ENCODE measurements at regions not wholly inside any gene's neighbourhood (a gene's known extent, or its start where the extent isn't known, plus 50 kb on each side); places are given as distances from the start of the nearest gene placed in this dataset.

GRCh38 chr5:101440173-101440572 is 537.1 kb upstream of the ST8SIA4 start:
- Histone ChIP-seq H3K9me3 (no peaks in the 10 kb centered on the region), H3K27me3 (no peaks in the 10 kb centered on the region), H3K36me3 (no peaks in the 10 kb centered on the region), H3K4me1 (no peaks in the 10 kb centered on the region), H3K27ac (no peak overlapping the region), H3K4me3 (no peak overlapping the region)
- TF ChIP-seq POLR2A (IDR thresholded peaks at IDR 0.05) (no peak), CTCF (IDR thresholded peaks at IDR 0.05 in 4 of 5, conservative IDR thresholded peaks at IDR 0.05 in 1 of 5) (no peak)
- intact Hi-C loops (cut with DNase I; ENCODE audit: low total_unique reads), result no loop called here
- DNase-seq, result no peak
- in situ Hi-C loops (cut with MboI; ENCODE audit: low sequenced_read_pairs in 4 of 4), result no loop called here
- ATAC-seq, result no peak

GRCh38 chr5:101437351-101437750 is 534.3 kb upstream of the ST8SIA4 start:
- no peak overlapping the region for H3K27ac ChIP-seq
- intact Hi-C loops (cut with DNase I; ENCODE audit: low total_unique reads) (no loop called here), in situ Hi-C loops (cut with MboI; ENCODE audit: low sequenced_read_pairs in 4 of 4) (no loop called here)
- no peaks in the 10 kb centered on the region for H3K27me3 ChIP-seq
- H3K4me3 ChIP-seq, result no peak overlapping the region
- DNase-seq (no peak), ATAC-seq (no peak)
- H3K4me1 ChIP-seq, result no peaks in the 10 kb centered on the region
- H3K36me3 ChIP-seq, result no peaks in the 10 kb centered on the region
- TF ChIP-seq POLR2A (IDR thresholded peaks at IDR 0.05) (no peak), CTCF (IDR thresholded peaks at IDR 0.05 in 4 of 5, conservative IDR thresholded peaks at IDR 0.05 in 1 of 5) (no peak)
- H3K9me3 ChIP-seq, result no peaks in the 10 kb centered on the region

GRCh38 chr5:101435768-101436167 is 532.7 kb upstream of the ST8SIA4 start:
- intact Hi-C loops (cut with DNase I; ENCODE audit: low total_unique reads) (no loop called here), in situ Hi-C loops (cut with MboI; ENCODE audit: low sequenced_read_pairs in 4 of 4) (no loop called here)
- H3K36me3 ChIP-seq, result no peaks in the 10 kb centered on the region
- DNase-seq, result no peak
- H3K27me3 ChIP-seq, result no peaks in the 10 kb centered on the region
- no peak overlapping the region for H3K27ac ChIP-seq
- no peak for ATAC-seq
- no peaks in the 10 kb centered on the region for H3K9me3 ChIP-seq
- TF ChIP-seq POLR2A (IDR thresholded peaks at IDR 0.05) (no peak), CTCF (IDR thresholded peaks at IDR 0.05 in 4 of 5, conservative IDR thresholded peaks at IDR 0.05 in 1 of 5) (no peak)
- no peak overlapping the region for H3K4me3 ChIP-seq
- no peaks in the 10 kb centered on the region for H3K4me1 ChIP-seq

GRCh38 chr5:101431201-101431600 is 528.1 kb upstream of the ST8SIA4 start:
- no peak for TF ChIP-seq CTCF (IDR thresholded peaks at IDR 0.05 in 4 of 5, conservative IDR thresholded peaks at IDR 0.05 in 1 of 5)
- TF ChIP-seq POLR2A (IDR thresholded peaks at IDR 0.05), result no peak
- in situ Hi-C loops (cut with MboI; ENCODE audit: low sequenced_read_pairs in 4 of 4), result no loop called here

GRCh38 chr5:101430551-101430950 is 527.5 kb upstream of the ST8SIA4 start:
- ATAC-seq, result no peak
- intact Hi-C loops (cut with DNase I; ENCODE audit: low total_unique reads) (no loop called here), in situ Hi-C loops (cut with MboI; ENCODE audit: low sequenced_read_pairs in 4 of 4) (no loop called here)

More at GRCh38 chr5:101431201-101431600, 528.1 kb upstream of the ST8SIA4 start:
- no peak for ATAC-seq
- Histone ChIP-seq H3K36me3 (no peaks in the 10 kb centered on the region), H3K9me3 (no peaks in the 10 kb centered on the region), H3K4me3 (no peak overlapping the region), H3K27me3 (no peaks in the 10 kb centered on the region), H3K27ac (no peak overlapping the region), H3K4me1 (no peaks in the 10 kb centered on the region)
- intact Hi-C loops (cut with DNase I; ENCODE audit: low total_unique reads), result no loop called here
- no peak for DNase-seq

More at GRCh38 chr5:101430551-101430950, 527.5 kb upstream of the ST8SIA4 start:
- Histone ChIP-seq H3K27me3 (no peaks in the 10 kb centered on the region), H3K36me3 (no peaks in the 10 kb centered on the region), H3K4me3 (no peak overlapping the region), H3K9me3 (no peaks in the 10 kb centered on the region), H3K27ac (no peak overlapping the region), H3K4me1 (no peaks in the 10 kb centered on the region)
- TF ChIP-seq CTCF (IDR thresholded peaks at IDR 0.05 in 4 of 5, conservative IDR thresholded peaks at IDR 0.05 in 1 of 5), result no peak
- no peak for DNase-seq
